ENCODE measurements at regions not wholly inside any gene's neighbourhood (a gene's known extent, or its start where the extent isn't known, plus 50 kb on each side); places are given as distances from the start of the nearest gene placed in this dataset.

- Histone ChIP-seq H4K8ac (replicated peaks; ENCODE audit: insufficient read length, low read depth, low read length) (no peak overlapping the region), H2BK120ac (ENCODE audit: low read depth, low read length, poor library complexity, severe bottlenecking) (no peak overlapping the region), H3K23ac (ENCODE audit: insufficient read length, low read depth, low read length) (no peak overlapping the region), H3K4ac (ENCODE audit: low read depth, low read length) (no peak overlapping the region), H3T11ph (ENCODE audit: low read length) (no peak overlapping the region), H2BK20ac (ENCODE audit: low read depth, low read length, poor library complexity, severe bottlenecking) (no peak overlapping the region), H3K27ac (ENCODE audit: insufficient read length, low read depth, low read length) (no peak overlapping the region), H3K23me2 (ENCODE audit: insufficient read length, low read depth, low read length, poor library complexity, severe bottlenecking) (no peaks in the 10 kb centered on the region), H2BK15ac (ENCODE audit: low read depth, low read length) (no peak overlapping the region), H3K18ac (ENCODE audit: insufficient read length, low read depth, low read length) (no peak overlapping the region), H2AK5ac (ENCODE audit: insufficient read length, low read length) (no peak overlapping the region), H3K79me2 (ENCODE audit: insufficient read depth, low read length) (no peaks in the 10 kb centered on the region), H4K5ac (ENCODE audit: insufficient read length, low read depth, low read length) (no peak overlapping the region), H3K9ac (ENCODE audit: extremely low read depth, insufficient read length, low read length) (no peak overlapping the region), H3K4me1 (ENCODE audit: insufficient read depth, low read length) (no peaks in the 10 kb centered on the region; the same call in 1 of the 2 replicates), H2AFZ (ENCODE audit: low read length) (no peak overlapping the region), H4K91ac (ENCODE audit: insufficient read length, low read depth, low read length) (no peak overlapping the region), H4K20me1 (ENCODE audit: control insufficient read depth, insufficient read depth, insufficient read length) (no peaks in the 10 kb centered on the region), H3K56ac (ENCODE audit: insufficient read length, low read depth, low read length) (no peak overlapping the region), H3K9me3 (ENCODE audit: control insufficient read depth, low read depth, low read length) (no peaks in the 10 kb centered on the region), H3K27me3 (ENCODE audit: insufficient read depth, low read length) (no peaks in the 10 kb centered on the region), H3K4me2 (ENCODE audit: insufficient read depth, insufficient read length, low read length) (no peak overlapping the region), H2BK5ac (ENCODE audit: insufficient read length, low read length) (no peak overlapping the region), H3K79me1 (ENCODE audit: insufficient read depth, low read depth, low read length, poor library complexity, severe bottlenecking) (no peaks in the 10 kb centered on the region), H3K14ac (ENCODE audit: insufficient read depth, low read length) (no peak overlapping the region), H2BK12ac (ENCODE audit: insufficient read length, low read depth, low read length) (no peak overlapping the region)
- H3K27ac Mint-ChIP-seq: no peak overlapping the region
- no peaks in the 10 kb centered on the region for H3K9me3 Mint-ChIP-seq
- no peak for DNase-seq
- TF ChIP-seq, protein P1, sequence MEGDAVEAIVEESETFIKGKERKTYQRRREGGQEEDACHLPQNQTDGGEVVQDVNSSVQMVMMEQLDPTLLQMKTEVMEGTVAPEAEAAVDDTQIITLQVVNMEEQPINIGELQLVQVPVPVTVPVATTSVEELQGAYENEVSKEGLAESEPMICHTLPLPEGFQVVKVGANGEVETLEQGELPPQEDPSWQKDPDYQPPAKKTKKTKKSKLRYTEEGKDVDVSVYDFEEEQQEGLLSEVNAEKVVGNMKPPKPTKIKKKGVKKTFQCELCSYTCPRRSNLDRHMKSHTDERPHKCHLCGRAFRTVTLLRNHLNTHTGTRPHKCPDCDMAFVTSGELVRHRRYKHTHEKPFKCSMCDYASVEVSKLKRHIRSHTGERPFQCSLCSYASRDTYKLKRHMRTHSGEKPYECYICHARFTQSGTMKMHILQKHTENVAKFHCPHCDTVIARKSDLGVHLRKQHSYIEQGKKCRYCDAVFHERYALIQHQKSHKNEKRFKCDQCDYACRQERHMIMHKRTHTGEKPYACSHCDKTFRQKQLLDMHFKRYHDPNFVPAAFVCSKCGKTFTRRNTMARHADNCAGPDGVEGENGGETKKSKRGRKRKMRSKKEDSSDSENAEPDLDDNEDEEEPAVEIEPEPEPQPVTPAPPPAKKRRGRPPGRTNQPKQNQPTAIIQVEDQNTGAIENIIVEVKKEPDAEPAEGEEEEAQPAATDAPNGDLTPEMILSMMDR (conservative IDR thresholded peaks at IDR 0.05): no peak
- no peaks in the 10 kb centered on the region for H3K36me3 Mint-ChIP-seq (ENCODE audit: insufficient read depth in 1 of 3, low read depth in 3 of 3)
- peaks cover 2% of the 10 kb centered on the region for H3K27me3 Mint-ChIP-seq (ENCODE audit: low read depth)
- no CpG with 5 or more reads among the region's 12 CpGs for WGBS (ENCODE audit: extremely low coverage, insufficient read length, low lambda C conversion rate)
- H3K4me3 Mint-ChIP-seq: no peak overlapping the region
- H3K4me1 Mint-ChIP-seq: peaks cover 0 to 4% of the 10 kb centered on the region in 2 experiments; a peak in 1 of 4 replicates
Observed at GRCh38 chr5:133831491-133832224, 136.8 kb downstream of the C5orf15 start.
